Esophagus mucosa (tissue), 1 donor: ENCODE measurements at regions not wholly inside any gene's neighbourhood (a gene's known extent, or its start where the extent isn't known, plus 50 kb on each side); places are given as distances from the start of the nearest gene placed in this dataset.
A peak's percentile ranks its signal among the peaks of the same experiment; 100 is the strongest.

Source experiments
- ATAC-seq: fragments of 200-7000 bp; cut with Tn5 transposase; one replicate; pipeline ENCODE4 v1.9.1; 2020
- donor health status: DM: yes; HTN: yes; CAD: no.

GRCh38 chr4:64559571-64559970 lies 150.3 kb upstream of the TECRL start:
- no peak for ATAC-seq

- no peak for ATAC-seq
Measured at GRCh38 chr4:64551125-64551524, 141.9 kb upstream of the TECRL start.

- ATAC-seq: no peak
Measured at GRCh38 chr4:64545593-64545992, 136.3 kb upstream of the TECRL start.

- ATAC-seq: peak; percentile 75
Measured at GRCh38 chr4:64539234-64539849, 130.1 kb upstream of the TECRL start.

- no peak for ATAC-seq
Measured at GRCh38 chr4:64538219-64538618, 129.0 kb upstream of the TECRL start.

- ATAC-seq: no peak
Measured at GRCh38 chr4:64533637-64534036, 124.4 kb upstream of the TECRL start.

- no peak for ATAC-seq
Measured at GRCh38 chr4:64533159-64533558, 123.9 kb upstream of the TECRL start.

GRCh38 chr4:64520421-64520820 lies 111.2 kb upstream of the TECRL start:
- no peak for ATAC-seq

- ATAC-seq: no peak
Measured at GRCh38 chr4:64518600-64518999, 109.3 kb upstream of the TECRL start.

GRCh38 chr4:64516176-64516575 lies 106.9 kb upstream of the TECRL start:
- no peak for ATAC-seq

- no peak for ATAC-seq
Measured at GRCh38 chr4:64508089-64508488, 98.8 kb upstream of the TECRL start.

- no peak for ATAC-seq
Measured at GRCh38 chr4:64503945-64504675, 94.9 kb upstream of the TECRL start.

- ATAC-seq: no peak
Measured at GRCh38 chr4:64503416-64503815, 94.2 kb upstream of the TECRL start.

- no peak for ATAC-seq
Measured at GRCh38 chr4:64497491-64497890, 88.2 kb upstream of the TECRL start.

GRCh38 chr4:64495946-64496345 lies 86.7 kb upstream of the TECRL start:
- ATAC-seq: no peak

GRCh38 chr4:64489628-64490027 lies 80.4 kb upstream of the TECRL start:
- no peak for ATAC-seq

- ATAC-seq: no peak
Measured at GRCh38 chr4:64479338-64479737, 70.1 kb upstream of the TECRL start.

GRCh38 chr4:64477127-64477526 lies 67.9 kb upstream of the TECRL start:
- ATAC-seq: no peak

GRCh38 chr4:64465263-64465662 lies 56.0 kb upstream of the TECRL start:
- no peak for ATAC-seq

GRCh38 chr4:64464581-64464980 lies 55.3 kb upstream of the TECRL start:
- no peak for ATAC-seq
